BJ (cell line): ENCODE measurements at regions not wholly inside any gene's neighbourhood (a gene's known extent, or its start where the extent isn't known, plus 50 kb on each side); places are given as distances from the start of the nearest gene placed in this dataset.

ENCODE experiments used
- CTCF ChIA-PET: fragments of 350-600 bp; formaldehyde crosslinking; extraction: SDS; loops from one replicate; lab custom pipeline; 2021; ENCODE audit warnings: antibody characterized with exemption, inconsistent platforms; lab: Yijun Ruan, JAX
- POLR2A ChIA-PET: fragments of 300-600 bp; sonication (Branson Sonifier 250); formaldehyde crosslinking; extraction: SDS; loops from one replicate; lab custom pipeline; 2021; ENCODE audit warnings: antibody characterized with exemption; lab: Charles Lee
- DNase-seq: peaks from one replicate; pipeline ENCODE4 v3.0.0-alpha.2; 2011; ENCODE audit warnings: low read depth
- H3K27me3 ChIP-seq: 2 replicates; pipeline ENCODE4 v1.6.0; 2011; ENCODE audit warnings: low read length; ENCODE audit not compliant: control insufficient read depth, insufficient read depth
- H3K36me3 ChIP-seq: 2 replicates; pipeline ENCODE4 v1.5.1; 2011; ENCODE audit warnings: low read length; ENCODE audit not compliant: control insufficient read depth, insufficient read depth
- H3K4me3 ChIP-seq: 2 replicates; pipeline ENCODE4 v1.5.1; 2011; ENCODE audit warnings: low read depth, mild to moderate bottlenecking, control low read depth, low read length
- CTCF ChIP-seq: IDR thresholded peaks from 2 replicates; pipeline ENCODE4 v1.5.1; 2011; ENCODE audit warnings: low read depth, mild to moderate bottlenecking, control low read depth, inconsistent platforms, low read length, moderate library complexity; ENCODE audit not compliant: insufficient read depth

GRCh38 chr4:149885896-149886295 is 70.3 kb upstream of the IQCM start:
- Histone ChIP-seq H3K27me3 (no peaks in the 10 kb centered on the region), H3K4me3 (no peak overlapping the region), H3K36me3 (no peaks in the 10 kb centered on the region)
- POLR2A ChIA-PET, result no interaction called here
- peak; percentile 69 for DNase-seq
- CTCF ChIA-PET, result interaction anchor here (3.6 kb wide), 1 partner anchor 11 kb away, joined by 16 read pairs; no protein-coding TSS in a partner anchor
- no peak for TF ChIP-seq CTCF

GRCh38 chr4:149886786-149887490 is 71.3 kb upstream of the IQCM start:
- Histone ChIP-seq H3K27me3 (no peaks in the 10 kb centered on the region), H3K4me3 (no peak overlapping the region), H3K36me3 (no peaks in the 10 kb centered on the region)
- TF ChIP-seq CTCF, result no peak
- ChIA-PET CTCF (interaction anchor here (0.6 to 3.6 kb wide), 3 partner anchors 10 to 1012 kb away, joined by 3 to 16 read pairs (median 4); no protein-coding TSS in a partner anchor), POLR2A (no interaction called here)
- no peak for DNase-seq

GRCh38 chr4:149889991-149890390 is 74.3 kb upstream of the IQCM start:
- Histone ChIP-seq H3K4me3 (no peak overlapping the region), H3K27me3 (no peaks in the 10 kb centered on the region), H3K36me3 (no peaks in the 10 kb centered on the region)
- ChIA-PET CTCF (no interaction called here), POLR2A (no interaction called here)
- TF ChIP-seq CTCF, result no peak
- no peak for DNase-seq

GRCh38 chr4:149890531-149890930 is 74.9 kb upstream of the IQCM start:
- H3K27me3 ChIP-seq, result no peaks in the 10 kb centered on the region
- CTCF ChIA-PET, result no interaction called here
- no peaks in the 10 kb centered on the region for H3K36me3 ChIP-seq
- POLR2A ChIA-PET, result no interaction called here
- DNase-seq, result no peak
- no peak overlapping the region for H3K4me3 ChIP-seq
- no peak for TF ChIP-seq CTCF

- H3K4me3 ChIP-seq, result no peak overlapping the region
- CTCF ChIA-PET, result no interaction called here
Observed at GRCh38 chr4:149891426-149891825, 75.8 kb upstream of the IQCM start.

More at GRCh38 chr4:149891426-149891825, 75.8 kb upstream of the IQCM start:
- H3K27me3 ChIP-seq, result no peaks in the 10 kb centered on the region
- no peak for TF ChIP-seq CTCF
- no peaks in the 10 kb centered on the region for H3K36me3 ChIP-seq
- no peak for DNase-seq
- POLR2A ChIA-PET, result no interaction called here
